Posterior vena cava (tissue), 2 donors: ENCODE measurements at regions not wholly inside any gene's neighbourhood (a gene's known extent, or its start where the extent isn't known, plus 50 kb on each side); places are given as distances from the start of the nearest gene placed in this dataset.

Source experiments
- DNase-seq: peaks from one replicate; pipeline ENCODE4 v3.0.0-alpha.2; 2020; ENCODE audit warnings: low spot score
- intact Hi-C, 2 donors: fragments of 100-400 bp; cut with DNase I; formaldehyde crosslinking; loops; one replicate each; pipeline versions ENCODE4 v1.14.1 to v1.14.2; 2022 to 2023
- donor health status: DM: yes; HTN: yes; CAD: no.
- donor health status: DM: yes; HTN: yes; CAD: no.

GRCh38 chr7:69002416-69002815 lies 595.9 kb upstream of the AUTS2 start:
- no peak for DNase-seq
- intact Hi-C loops: no loop called here

GRCh38 chr7:69012149-69012548 lies 586.1 kb upstream of the AUTS2 start:
- DNase-seq: no peak

GRCh38 chr7:69017208-69017607 lies 581.1 kb upstream of the AUTS2 start:
- intact Hi-C loops: no loop called here
- DNase-seq: no peak

More at GRCh38 chr7:69012149-69012548, 586.1 kb upstream of the AUTS2 start:
- intact Hi-C loops: no loop called here

- intact Hi-C loops: no loop called here
- DNase-seq: no peak
These were observed 580.1 kb upstream of the AUTS2 start for GRCh38 chr7:69018200-69018599.

- no peak for DNase-seq
- intact Hi-C loops: no loop called here
These were observed 578.8 kb upstream of the AUTS2 start for GRCh38 chr7:69019437-69019836.

- intact Hi-C loops: no loop called here
- DNase-seq: no peak
These were observed 577.7 kb upstream of the AUTS2 start for GRCh38 chr7:69020536-69020935.

- intact Hi-C loops: no loop called here
- no peak for DNase-seq
These were observed 573.0 kb upstream of the AUTS2 start for GRCh38 chr7:69025249-69025648.

- intact Hi-C loops: no loop called here
- no peak for DNase-seq
These were observed 565.4 kb upstream of the AUTS2 start for GRCh38 chr7:69032848-69033247.

- intact Hi-C loops: no loop called here
- DNase-seq: no peak
These were observed 562.4 kb upstream of the AUTS2 start for GRCh38 chr7:69035826-69036225.

GRCh38 chr7:69036301-69036700 lies 562.0 kb upstream of the AUTS2 start:
- DNase-seq: no peak
- intact Hi-C loops: no loop called here

- DNase-seq: no peak
- intact Hi-C loops: loop anchor here in 1 of 2 donors (1.0 kb wide), 1 partner anchor 36 kb away; no protein-coding TSS in a partner anchor
These were observed 559.4 kb upstream of the AUTS2 start for GRCh38 chr7:69038915-69039314.

- no peak for DNase-seq
- intact Hi-C loops: no loop called here
These were observed 556.1 kb upstream of the AUTS2 start for GRCh38 chr7:69042138-69042537.

- intact Hi-C loops: no loop called here
- DNase-seq: no peak
These were observed 551.0 kb upstream of the AUTS2 start for GRCh38 chr7:69047151-69047754.

GRCh38 chr7:69049326-69049725 lies 548.9 kb upstream of the AUTS2 start:
- intact Hi-C loops: no loop called here

GRCh38 chr7:69052447-69052846 lies 545.8 kb upstream of the AUTS2 start:
- DNase-seq: no peak
- intact Hi-C loops: no loop called here

More at GRCh38 chr7:69049326-69049725, 548.9 kb upstream of the AUTS2 start:
- no peak for DNase-seq

- intact Hi-C loops: no loop called here
- no peak for DNase-seq
These were observed 537.8 kb upstream of the AUTS2 start for GRCh38 chr7:69060516-69060915.

- DNase-seq: no peak
- intact Hi-C loops: no loop called here
These were observed 536.1 kb upstream of the AUTS2 start for GRCh38 chr7:69062020-69062765.

- DNase-seq: no peak
- intact Hi-C loops: loop anchor here in 1 of 2 donors (5.0 kb wide), 1 partner anchor 1635 kb away; no protein-coding TSS in a partner anchor
These were observed 530.9 kb upstream of the AUTS2 start for GRCh38 chr7:69067397-69067796.

- intact Hi-C loops: no loop called here
These were observed 527.8 kb upstream of the AUTS2 start for GRCh38 chr7:69070476-69070875.

GRCh38 chr7:69076566-69076965 lies 521.7 kb upstream of the AUTS2 start:
- DNase-seq: no peak

More at GRCh38 chr7:69070476-69070875, 527.8 kb upstream of the AUTS2 start:
- DNase-seq: no peak

More at GRCh38 chr7:69076566-69076965, 521.7 kb upstream of the AUTS2 start:
- intact Hi-C loops: no loop called here
